HUES64 (cell line): ENCODE measurements at regions not wholly inside any gene's neighbourhood (a gene's known extent, or its start where the extent isn't known, plus 50 kb on each side); places are given as distances from the start of the nearest gene placed in this dataset.

Source experiments
- H3K27ac ChIP-seq: 2 replicates; pipeline ENCODE4 v1.7.0; 2013; ENCODE audit warnings: low read depth, low read length, inconsistent platforms
- H3K27me3 ChIP-seq: 2 replicates; pipeline ENCODE4 v1.6.1; 2013; ENCODE audit warnings: mild to moderate bottlenecking, low read length; ENCODE audit not compliant: insufficient read depth
- H3K36me3 ChIP-seq: 2 replicates; pipeline ENCODE4 v1.6.1; 2013; ENCODE audit warnings: mild to moderate bottlenecking, low read length; ENCODE audit not compliant: insufficient read depth
- H3K4me1 ChIP-seq: 2 replicates; pipeline ENCODE4 v1.6.1; 2013; ENCODE audit warnings: mild to moderate bottlenecking, low read length, moderate library complexity; ENCODE audit not compliant: insufficient read depth
- H3K4me3 ChIP-seq: 2 replicates; pipeline ENCODE4 v1.5.1; 2013; ENCODE audit warnings: mild to moderate bottlenecking, low read length, moderate library complexity
- H3K9ac ChIP-seq: 2 replicates; pipeline ENCODE4 v1.6.1; 2013; ENCODE audit warnings: mild to moderate bottlenecking, low read depth, low read length
- H3K9me3 ChIP-seq: 2 replicates; pipeline ENCODE4 v1.6.1; 2013; ENCODE audit warnings: low read depth, low read length; ENCODE audit not compliant: insufficient read depth
- WGBS: fragments of 150-250, 120-280 bp; methylation state at CpG from one replicate; pipeline ENCODE4 v1.1.7; 2013; ENCODE audit warnings: missing lambda C conversion rate; 5-methylcytosine and 5-hydroxymethylcytosine counted together

GRCh38 chr1:195962051-195962450, 646.2 kb downstream of the KCNT2 start:
- H3K4me1 ChIP-seq, result no peaks in the 10 kb centered on the region

GRCh38 chr1:195960580-195960979, 647.7 kb downstream of the KCNT2 start:
- no peak overlapping the region for H3K9ac ChIP-seq
- H3K4me1 ChIP-seq, result no peaks in the 10 kb centered on the region
- H3K36me3 ChIP-seq, result no peaks in the 10 kb centered on the region
- no peak overlapping the region for H3K27ac ChIP-seq
- 67% methylated on average over 2 of the region's 2 CpGs for WGBS
- no peaks in the 10 kb centered on the region for H3K9me3 ChIP-seq
- H3K4me3 ChIP-seq, result no peak overlapping the region
- no peaks in the 10 kb centered on the region for H3K27me3 ChIP-seq

More at GRCh38 chr1:195962051-195962450, 646.2 kb downstream of the KCNT2 start:
- H3K4me3 ChIP-seq, result no peak overlapping the region
- H3K27me3 ChIP-seq, result no peaks in the 10 kb centered on the region
- H3K9me3 ChIP-seq, result no peaks in the 10 kb centered on the region
- H3K36me3 ChIP-seq, result no peaks in the 10 kb centered on the region
- H3K9ac ChIP-seq, result no peak overlapping the region
- no peak overlapping the region for H3K27ac ChIP-seq

DNA sequence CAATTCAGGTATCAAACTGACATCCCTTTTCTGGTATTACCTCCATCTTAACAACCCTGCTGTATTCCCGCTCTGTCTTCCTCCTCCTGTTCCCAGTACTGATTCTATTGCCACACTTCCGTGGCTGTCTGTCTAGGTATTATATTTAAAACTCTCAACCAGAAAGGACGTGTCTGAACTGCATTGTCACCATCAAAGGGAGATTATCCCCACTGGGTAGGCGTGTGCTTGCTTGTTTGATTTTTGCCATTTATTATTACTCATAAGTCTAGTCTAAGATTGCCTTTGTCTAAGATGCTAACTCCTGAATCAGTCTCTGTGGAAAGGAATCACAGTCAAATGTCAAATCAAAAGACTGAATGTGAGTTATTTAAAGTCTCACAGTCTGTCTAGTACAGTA, 650.1 kb downstream of the KCNT2 start:
- Histone ChIP-seq H3K9me3 (no peaks in the 10 kb centered on the region), H3K9ac (no peak overlapping the region), H3K36me3 (no peaks in the 10 kb centered on the region), H3K4me3 (no peak overlapping the region), H3K27ac (no peak overlapping the region), H3K27me3 (no peaks in the 10 kb centered on the region), H3K4me1 (no peaks in the 10 kb centered on the region)
- WGBS, result 95% methylated on average over 4 of the region's 4 CpGs

- H3K4me1 ChIP-seq, result no peaks in the 10 kb centered on the region
- no peak overlapping the region for H3K4me3 ChIP-seq
- H3K9ac ChIP-seq, result no peak overlapping the region
- H3K27ac ChIP-seq, result no peak overlapping the region
- WGBS, result 91% methylated on average over 3 of the region's 3 CpGs
- no peaks in the 10 kb centered on the region for H3K36me3 ChIP-seq
- no peaks in the 10 kb centered on the region for H3K27me3 ChIP-seq
- no peaks in the 10 kb centered on the region for H3K9me3 ChIP-seq
Measured at GRCh38 chr1:195956845-195957244, 651.4 kb downstream of the KCNT2 start.

DNA sequence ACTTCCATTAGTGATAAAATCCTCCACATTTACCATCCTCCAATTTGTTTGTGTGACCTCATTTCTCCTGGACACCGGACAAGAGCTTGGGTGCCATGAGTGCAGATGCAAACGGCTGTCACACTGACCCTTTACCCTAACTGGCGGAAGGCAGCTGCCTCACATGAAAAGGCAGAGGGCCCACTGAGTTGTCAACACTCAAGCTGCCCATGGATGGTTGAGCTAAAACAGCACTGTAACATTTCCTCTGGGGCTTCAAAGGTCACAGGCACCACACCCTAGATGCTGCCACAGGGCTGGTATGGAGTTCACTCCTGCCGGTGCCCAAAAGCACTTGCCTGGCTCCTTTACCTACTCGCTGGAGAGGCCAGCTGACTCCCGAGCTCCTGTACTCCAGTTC, 653.4 kb downstream of the KCNT2 start:
- Histone ChIP-seq H3K36me3 (no peaks in the 10 kb centered on the region), H3K27me3 (no peaks in the 10 kb centered on the region)

DNA sequence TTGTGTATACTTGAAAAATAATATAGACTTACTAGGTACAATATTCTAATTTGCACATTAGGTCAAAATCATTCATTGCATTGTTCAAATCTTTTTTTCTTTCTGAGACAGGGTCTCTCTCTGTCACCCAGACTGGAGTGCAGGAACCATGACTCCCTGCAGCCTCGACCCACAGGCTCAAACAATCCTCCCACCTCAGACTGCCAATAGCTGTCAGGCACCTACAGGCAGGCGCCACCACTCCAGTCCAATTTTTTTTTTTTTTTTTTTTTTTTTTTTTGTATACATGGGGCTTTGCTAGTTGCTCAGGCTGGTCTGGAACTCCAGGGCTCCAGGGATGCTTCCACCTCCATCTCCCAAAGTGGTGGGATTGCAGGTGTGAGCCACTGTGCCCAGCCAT, 656.9 kb downstream of the KCNT2 start:
- Histone ChIP-seq H3K36me3 (no peaks in the 10 kb centered on the region), H3K4me3 (no peak overlapping the region), H3K27ac (no peak overlapping the region), H3K4me1 (no peaks in the 10 kb centered on the region), H3K9ac (no peak overlapping the region), H3K9me3 (no peaks in the 10 kb centered on the region), H3K27me3 (no peaks in the 10 kb centered on the region)
- 86% methylated on average over 1 of the region's 2 CpGs for WGBS

More for the DNA sequence above, 653.4 kb downstream of the KCNT2 start:
- Histone ChIP-seq H3K4me3 (no peak overlapping the region), H3K9ac (no peak overlapping the region), H3K9me3 (no peaks in the 10 kb centered on the region), H3K4me1 (no peaks in the 10 kb centered on the region), H3K27ac (no peak overlapping the region)
- 97% methylated on average over 6 of the region's 6 CpGs for WGBS

DNA sequence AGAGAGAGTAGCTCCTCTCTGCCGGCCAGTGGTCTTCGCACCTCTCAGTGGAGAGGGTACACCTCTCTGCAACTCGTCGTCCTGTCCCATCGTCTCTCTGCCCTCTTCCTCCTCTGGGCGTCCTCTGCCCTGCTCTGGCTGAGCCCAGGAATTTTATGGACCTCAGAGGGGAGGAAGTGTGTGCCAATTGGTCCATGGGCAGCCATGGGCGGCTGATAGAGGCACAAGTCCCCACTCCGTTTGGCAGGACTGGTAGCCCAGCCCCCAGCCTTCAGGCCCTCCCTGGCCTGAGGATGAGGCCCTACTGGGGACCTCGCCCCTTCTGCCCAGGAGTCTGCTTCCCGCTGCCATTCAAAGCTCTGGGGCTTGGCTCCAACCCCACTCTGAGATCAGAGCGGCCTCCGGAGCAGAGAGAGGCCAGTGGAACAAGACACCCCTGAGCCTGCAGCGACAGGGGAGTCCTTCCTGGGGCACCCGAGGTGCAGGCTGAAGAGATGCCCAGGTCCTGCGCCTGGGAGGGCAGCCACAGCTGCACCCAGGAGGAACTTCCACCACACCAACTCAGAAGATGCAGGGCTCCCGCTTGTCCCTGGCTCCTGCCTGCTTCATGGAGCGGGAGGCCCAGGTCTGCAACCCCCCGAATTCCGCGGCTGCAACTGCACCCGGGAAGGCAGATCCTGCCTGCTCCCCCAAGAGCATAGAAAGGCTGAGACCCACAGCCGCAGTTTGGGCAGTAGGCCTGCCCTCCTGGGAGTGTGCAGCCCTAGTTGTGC, 659.9 kb downstream of the KCNT2 start:
- H3K36me3 ChIP-seq, result no peaks in the 10 kb centered on the region
- H3K9me3 ChIP-seq, result no peaks in the 10 kb centered on the region
- H3K9ac ChIP-seq, result no peak overlapping the region
- no peak overlapping the region for H3K27ac ChIP-seq
- no peaks in the 10 kb centered on the region for H3K27me3 ChIP-seq
- H3K4me1 ChIP-seq, result no peaks in the 10 kb centered on the region
- WGBS, result 95% methylated on average over 22 of the region's 22 CpGs
- H3K4me3 ChIP-seq, result no peak overlapping the region

- no peak overlapping the region for H3K9ac ChIP-seq
- H3K27ac ChIP-seq, result no peak overlapping the region
- peaks cover 5% of the 10 kb centered on the region; the same call in 1 of the 2 replicates for H3K4me1 ChIP-seq
- H3K9me3 ChIP-seq, result no peaks in the 10 kb centered on the region
- 94% methylated on average over 4 of the region's 4 CpGs for WGBS
- H3K27me3 ChIP-seq, result no peaks in the 10 kb centered on the region
- H3K4me3 ChIP-seq, result no peak overlapping the region
- H3K36me3 ChIP-seq, result no peaks in the 10 kb centered on the region
Measured at GRCh38 chr1:195946500-195946899, 661.7 kb downstream of the KCNT2 start.

- Histone ChIP-seq H3K27ac (no peak overlapping the region), H3K4me3 (no peak overlapping the region), H3K9me3 (no peaks in the 10 kb centered on the region), H3K27me3 (no peaks in the 10 kb centered on the region), H3K9ac (no peak overlapping the region), H3K36me3 (no peaks in the 10 kb centered on the region), H3K4me1 (peaks cover 11% of the 10 kb centered on the region)
- 86% methylated on average over 1 of the region's 1 CpG for WGBS
Measured at GRCh38 chr1:195941795-195942194, 666.4 kb downstream of the KCNT2 start.

DNA sequence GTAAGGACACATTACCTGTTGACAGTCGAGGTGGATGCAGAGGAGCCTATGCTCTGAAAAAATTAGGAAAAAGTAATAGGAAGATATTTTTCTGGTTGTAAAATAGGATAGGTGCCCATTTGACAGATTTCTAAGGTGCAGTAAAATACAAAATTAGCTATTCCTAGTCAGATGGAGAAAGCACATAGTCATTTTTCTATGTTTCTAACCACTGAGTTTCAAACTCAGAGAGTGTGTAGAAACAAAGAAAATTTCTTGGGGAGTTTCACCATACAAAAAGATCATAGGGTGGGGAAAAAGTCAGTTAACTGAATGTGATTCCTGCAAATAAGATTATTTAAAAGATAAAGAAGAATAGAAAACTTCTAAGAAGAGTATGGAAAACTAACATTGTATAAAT, 666.9 kb downstream of the KCNT2 start:
- Histone ChIP-seq H3K9ac (no peak overlapping the region), H3K36me3 (no peaks in the 10 kb centered on the region), H3K27ac (no peak overlapping the region), H3K9me3 (no peaks in the 10 kb centered on the region), H3K27me3 (no peaks in the 10 kb centered on the region), H3K4me3 (no peak overlapping the region), H3K4me1 (peaks cover 11% of the 10 kb centered on the region)
- 95% methylated on average over 1 of the region's 1 CpG for WGBS

GRCh38 chr1:195939844-195940243, 668.4 kb downstream of the KCNT2 start:
- H3K9ac ChIP-seq, result no peak overlapping the region
- H3K4me3 ChIP-seq, result no peak overlapping the region
- no peaks in the 10 kb centered on the region for H3K36me3 ChIP-seq
- H3K27ac ChIP-seq, result peak overlapping the region; percentile 52
- WGBS, result 49% methylated on average over 2 of the region's 3 CpGs
- no peaks in the 10 kb centered on the region for H3K9me3 ChIP-seq
- H3K4me1 ChIP-seq, result peaks cover 11% of the 10 kb centered on the region
- H3K27me3 ChIP-seq, result no peaks in the 10 kb centered on the region
